ENCODE measurements at regions not wholly inside any gene's neighbourhood (a gene's known extent, or its start where the extent isn't known, plus 50 kb on each side); places are given as distances from the start of the nearest gene placed in this dataset.

GRCh38 chr4:46684041-46684440 lies 225.0 kb downstream of the COX7B2 start:
- DNase-seq = no peak

GRCh38 chr4:46676364-46676763 lies 232.7 kb downstream of the COX7B2 start:
- no peak for DNase-seq

- DNase-seq = no peak
Measured at GRCh38 chr4:46674326-46674725, 234.7 kb downstream of the COX7B2 start.

GRCh38 chr4:46667790-46668189 lies 241.3 kb downstream of the COX7B2 start:
- DNase-seq = no peak

GRCh38 chr4:46656071-46656470 lies 253.0 kb downstream of the COX7B2 start:
- peak; percentile 89 for DNase-seq

GRCh38 chr4:46653842-46654241 lies 255.2 kb downstream of the COX7B2 start:
- no peak for DNase-seq

- DNase-seq = no peak
Measured at GRCh38 chr4:46649390-46649789, 259.5 kb upstream of the GABRA2 start.

- DNase-seq = peak; percentile 95
Measured at GRCh38 chr4:46648088-46648744, 258.3 kb upstream of the GABRA2 start.

- no peak for DNase-seq
Measured at GRCh38 chr4:46645126-46645525, 255.2 kb upstream of the GABRA2 start.
